GM21528 (cell line): ENCODE measurements at regions not wholly inside any gene's neighbourhood (a gene's known extent, or its start where the extent isn't known, plus 50 kb on each side); places are given as distances from the start of the nearest gene placed in this dataset.

ENCODE experiments used
- ATAC-seq: cut with Tn5 transposase; IDR thresholded peaks from one replicate; pipeline ENCODE4 v1.9.1; 2021; ENCODE audit warnings: mild to moderate bottlenecking, moderate library complexity; ENCODE audit not compliant: unreplicated experiment, low FRiP score

DNA sequence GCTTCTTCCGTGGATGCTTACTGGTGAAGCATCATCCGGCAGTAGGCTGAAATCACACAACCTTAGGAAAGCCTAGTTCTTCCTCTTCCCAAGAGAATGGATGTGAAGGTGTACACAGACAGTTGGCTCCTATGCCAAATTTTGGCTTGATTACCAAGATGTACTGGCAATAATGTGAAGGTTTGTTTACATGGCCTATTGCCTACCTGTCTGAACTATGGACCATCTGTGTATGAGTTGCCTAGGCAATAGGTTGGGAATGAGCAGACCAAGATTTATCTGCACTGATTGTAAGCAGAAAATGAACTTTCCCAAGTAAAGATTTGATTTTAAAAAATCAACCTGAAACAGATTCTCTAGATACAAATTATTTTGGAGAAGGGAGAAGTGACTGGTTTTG is 325.9 kb upstream of the SORCS1 start:
- ATAC-seq: no peak

DNA sequence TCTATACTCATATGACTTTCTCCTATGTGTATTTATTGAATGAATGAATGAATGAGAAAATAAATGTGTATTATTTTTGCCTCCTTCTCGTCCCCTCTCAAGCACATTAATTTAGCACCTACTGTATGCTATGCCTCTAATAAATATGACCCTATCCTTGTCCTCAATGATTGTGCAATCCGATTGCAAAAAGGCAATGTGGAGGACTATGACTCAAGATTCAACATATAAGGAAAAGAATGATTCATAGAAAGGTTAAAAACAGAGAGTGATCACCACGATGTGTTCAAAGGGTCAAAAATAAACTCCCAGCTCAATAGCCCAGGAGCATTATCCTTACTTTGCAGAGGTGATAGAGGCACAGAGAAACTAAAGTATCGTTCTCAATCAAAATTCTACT is 322.8 kb upstream of the SORCS1 start:
- no peak for ATAC-seq

DNA sequence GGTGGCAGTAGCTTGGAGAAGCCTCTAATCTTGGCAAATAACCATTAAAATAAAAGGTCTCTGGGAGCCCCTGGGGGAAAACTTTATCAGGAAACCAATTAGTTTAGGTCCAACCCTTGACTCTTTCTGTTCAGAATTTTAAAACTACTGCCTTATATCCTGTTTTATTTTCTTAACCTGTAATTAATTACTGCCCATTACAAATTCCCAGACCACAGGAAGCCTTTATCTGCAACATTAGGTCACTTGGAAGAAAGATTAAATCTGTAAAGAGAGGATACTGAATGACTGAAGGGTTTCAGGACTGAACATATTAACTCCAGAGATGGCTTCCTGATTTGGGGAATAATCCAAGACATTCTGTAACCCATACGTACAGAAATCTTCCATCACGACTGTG is 320.5 kb upstream of the SORCS1 start:
- no peak for ATAC-seq

DNA sequence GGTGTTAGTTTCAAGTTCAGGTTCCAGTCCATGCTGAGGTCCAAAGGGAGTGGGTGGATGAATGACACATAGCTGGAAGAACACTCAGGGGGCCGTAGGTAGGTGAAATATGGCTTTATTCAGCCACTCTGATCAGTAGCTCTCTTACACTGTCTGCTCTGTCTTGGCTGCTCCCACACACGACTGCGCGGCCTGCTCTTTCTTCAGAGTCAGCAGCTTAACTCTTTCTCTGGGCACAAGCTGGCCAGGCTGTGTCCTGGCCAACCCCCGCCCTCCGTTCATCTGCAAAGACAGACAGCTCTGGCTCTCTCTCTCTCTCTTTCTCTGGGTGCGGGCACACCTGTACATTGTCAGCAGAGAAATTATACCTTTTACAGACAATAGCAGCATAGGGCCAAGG is 317.4 kb upstream of the SORCS1 start:
- ATAC-seq: no peak

DNA sequence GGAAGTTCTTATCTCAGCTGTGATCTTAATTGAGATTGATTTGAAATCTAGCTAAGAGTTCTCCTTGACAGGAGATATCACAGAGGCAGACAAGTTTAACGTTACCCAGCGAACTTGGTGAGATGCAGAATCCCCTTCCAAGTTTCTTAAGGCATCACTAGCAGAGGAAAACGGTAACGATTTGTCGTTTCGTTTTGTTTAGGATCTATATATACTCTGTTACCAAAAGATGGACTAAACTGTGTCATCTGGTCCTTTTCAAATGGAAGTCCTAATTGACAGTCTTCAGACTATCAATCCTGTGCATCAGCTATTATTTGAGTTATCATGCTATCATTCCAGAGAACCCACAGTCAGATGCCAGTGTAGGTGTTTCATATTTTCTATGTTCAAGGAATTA is 316.7 kb upstream of the SORCS1 start:
- ATAC-seq: no peak

DNA sequence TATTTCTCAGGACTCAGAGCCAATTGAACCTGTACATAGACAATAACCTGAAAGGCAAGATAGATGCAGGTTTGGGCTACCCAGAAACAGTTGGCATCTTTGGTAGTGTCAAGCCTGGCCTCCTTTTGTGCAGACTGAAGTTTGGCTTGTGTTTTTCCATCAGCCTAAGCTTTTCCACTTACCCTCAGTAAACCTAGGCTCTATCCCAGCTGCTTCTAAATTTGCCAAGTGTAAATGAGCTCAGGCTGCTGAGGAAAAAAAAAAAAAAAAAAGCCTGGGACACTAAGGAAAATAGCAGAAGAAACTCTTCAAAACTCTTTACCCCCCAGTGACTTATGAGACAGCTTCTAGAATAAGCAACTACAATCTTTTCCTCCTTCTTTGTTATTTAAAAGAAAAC is 316.3 kb upstream of the SORCS1 start:
- no peak for ATAC-seq

DNA sequence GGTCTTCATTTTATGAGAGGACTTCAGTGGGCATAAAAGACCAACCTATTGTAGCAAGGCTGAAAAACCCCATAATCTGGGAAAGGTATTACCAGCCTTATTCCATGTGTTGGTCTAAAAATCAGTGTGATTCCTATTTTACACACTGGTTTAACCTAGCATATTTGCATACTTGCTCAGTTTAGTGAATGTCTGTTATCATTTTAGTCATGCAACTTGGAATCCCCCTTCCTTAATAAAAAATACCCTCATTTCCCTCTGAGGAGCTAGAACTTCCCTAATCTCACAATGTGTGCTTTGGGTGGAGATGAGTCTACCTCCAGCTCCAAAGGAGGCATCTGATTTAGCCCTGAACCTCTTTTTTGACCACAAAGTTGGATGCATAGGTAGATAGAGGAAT is 312.8 kb upstream of the SORCS1 start:
- peak; percentile 55 for ATAC-seq

DNA sequence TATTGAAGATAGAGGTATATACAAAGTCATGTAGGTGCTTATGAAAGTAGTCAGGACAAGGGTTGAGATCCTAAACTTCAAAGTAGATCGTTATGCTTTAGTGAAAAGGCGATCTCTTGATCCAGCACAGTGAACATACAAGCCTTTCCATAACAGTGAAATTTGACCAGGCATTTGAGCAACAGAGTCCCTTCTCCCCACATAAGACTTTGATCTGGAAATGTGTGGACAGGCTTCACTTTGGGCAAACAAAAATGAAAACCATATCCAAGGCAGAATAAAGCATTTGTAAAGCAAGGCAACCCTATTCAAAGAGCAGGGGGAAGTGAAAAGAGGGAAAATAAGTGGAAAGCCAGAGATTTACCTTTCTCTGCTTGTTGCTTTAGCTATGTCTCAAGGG is 311.9 kb upstream of the SORCS1 start:
- ATAC-seq: no peak

GRCh38 chr10:107474650-107475049 is 310.1 kb upstream of the SORCS1 start:
- no peak for ATAC-seq

DNA sequence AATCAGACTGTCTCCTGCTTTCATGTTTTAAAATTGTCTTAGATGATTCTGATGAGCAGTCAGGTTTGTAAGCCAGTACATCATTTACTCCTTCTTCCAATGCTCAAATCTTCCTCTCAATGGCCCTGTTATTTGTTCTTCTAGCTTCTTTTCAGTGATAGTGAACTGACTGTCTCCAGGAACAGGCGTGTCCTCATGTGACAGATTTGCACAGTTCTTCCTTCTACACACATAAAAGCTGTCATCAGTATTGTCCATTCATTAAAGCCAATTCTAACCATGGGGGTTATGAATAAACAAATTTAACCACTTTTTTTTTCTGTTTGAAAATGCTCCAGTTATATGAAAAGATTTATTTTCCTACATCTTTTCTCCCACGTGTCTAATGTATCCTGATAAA is 308.7 kb upstream of the SORCS1 start:
- no peak for ATAC-seq

DNA sequence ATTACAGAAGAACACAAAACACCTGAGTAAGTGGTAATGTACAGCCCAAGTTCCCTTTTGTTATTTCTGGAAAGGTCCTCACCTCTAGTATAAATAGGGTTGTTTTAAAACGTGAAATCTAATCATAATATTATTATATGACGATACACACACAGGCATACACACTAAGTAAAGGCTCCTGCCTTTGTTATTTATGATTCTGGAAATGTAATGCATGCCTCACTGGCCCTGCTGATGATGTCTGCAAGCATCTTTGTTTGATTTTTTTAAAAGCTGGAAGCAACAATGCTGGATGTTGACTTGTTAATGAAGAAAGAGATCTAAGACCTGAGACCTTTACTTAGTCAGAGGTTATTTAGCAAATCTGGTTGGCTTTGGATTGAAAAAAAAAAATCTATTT is 307.4 kb upstream of the SORCS1 start:
- ATAC-seq: no peak

GRCh38 chr10:107453561-107453960 is 289.1 kb upstream of the SORCS1 start:
- no peak for ATAC-seq

- no peak for ATAC-seq
Measured at GRCh38 chr10:107451047-107451446, 286.5 kb upstream of the SORCS1 start.

DNA sequence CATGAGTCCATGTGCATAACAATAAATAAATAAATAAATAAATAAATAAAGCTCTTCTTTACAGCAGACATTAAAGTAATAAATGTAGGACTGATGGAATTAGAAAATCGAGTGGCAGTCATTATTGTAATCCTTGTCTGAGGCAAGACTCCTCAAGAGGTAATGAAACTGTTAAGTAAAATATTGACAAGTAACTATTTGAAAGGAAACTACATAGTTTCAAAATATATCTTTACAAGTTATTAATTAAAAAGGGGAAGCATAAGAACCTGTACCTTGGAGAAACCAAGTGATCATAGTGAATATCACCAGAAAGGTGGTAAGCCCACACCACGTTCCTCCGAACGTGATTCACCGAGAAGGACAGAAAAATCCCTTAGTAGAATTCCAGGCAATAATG is 285.6 kb upstream of the SORCS1 start:
- ATAC-seq: no peak

GRCh38 chr10:107444443-107444842 is 279.9 kb upstream of the SORCS1 start:
- ATAC-seq: no peak

- no peak for ATAC-seq
Measured at GRCh38 chr10:107443813-107444212, 279.3 kb upstream of the SORCS1 start.

- ATAC-seq: no peak
Measured at GRCh38 chr10:107443326-107443725, 278.8 kb upstream of the SORCS1 start.

DNA sequence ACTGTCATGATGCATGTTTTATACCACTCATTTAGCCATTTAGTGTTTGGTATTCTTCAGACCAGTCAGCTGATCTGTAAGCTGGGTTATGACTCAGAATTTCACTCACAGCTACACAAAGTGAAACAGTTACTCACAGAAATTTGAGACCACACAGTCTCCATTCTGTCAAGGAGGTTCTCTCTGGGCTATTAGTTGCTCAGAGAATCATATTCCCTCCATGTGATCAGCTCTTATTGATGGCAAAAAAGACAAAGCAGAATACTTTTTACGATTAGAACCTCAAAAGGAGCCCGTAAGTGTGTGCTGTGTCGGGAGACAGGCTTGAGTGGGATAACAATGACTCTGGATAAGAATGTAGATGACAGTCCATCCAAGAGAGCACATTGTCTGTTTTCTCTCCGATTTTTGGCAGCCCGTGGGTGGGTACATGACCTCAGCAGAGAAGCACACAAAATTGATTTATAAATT is 277.6 kb upstream of the SORCS1 start:
- peak; percentile 94 for ATAC-seq

GRCh38 chr10:107440741-107441140 is 276.2 kb upstream of the SORCS1 start:
- ATAC-seq: no peak

- no peak for ATAC-seq
Measured at GRCh38 chr10:107437921-107438320, 273.4 kb upstream of the SORCS1 start.

- ATAC-seq: no peak
Measured at GRCh38 chr10:107436568-107436967, 272.1 kb upstream of the SORCS1 start.

DNA sequence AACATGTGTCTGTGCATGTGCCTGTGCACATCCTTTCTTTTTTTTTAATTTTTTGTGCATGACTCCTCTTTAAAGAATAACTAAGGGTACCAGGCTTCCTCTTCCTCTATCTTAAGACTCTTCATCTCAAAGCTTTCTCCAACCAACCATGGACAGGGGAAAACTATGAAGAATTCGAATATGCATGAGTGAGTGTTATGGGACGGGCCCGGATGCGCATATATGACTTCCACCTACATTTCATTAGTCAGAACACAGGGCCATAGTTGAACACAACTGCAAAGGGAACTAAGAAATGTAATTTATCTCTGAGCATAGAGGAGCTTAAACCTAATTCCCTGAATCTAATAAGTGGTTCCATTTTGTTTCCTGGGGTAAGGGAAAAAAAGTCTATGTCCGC is 270.3 kb upstream of the SORCS1 start:
- no peak for ATAC-seq

- ATAC-seq: no peak
Measured at GRCh38 chr10:107434201-107434600, 269.7 kb upstream of the SORCS1 start.
